Suppressor macrophage treated with lipopolysaccharide for 4 hours (primary cell): ENCODE measurements at regions not wholly inside any gene's neighbourhood (a gene's known extent, or its start where the extent isn't known, plus 50 kb on each side); places are given as distances from the start of the nearest gene placed in this dataset.

Experiments
- DNase-seq: peaks from one replicate; pipeline ENCODE4 v3.0.0-alpha.2; 2020

DNA sequence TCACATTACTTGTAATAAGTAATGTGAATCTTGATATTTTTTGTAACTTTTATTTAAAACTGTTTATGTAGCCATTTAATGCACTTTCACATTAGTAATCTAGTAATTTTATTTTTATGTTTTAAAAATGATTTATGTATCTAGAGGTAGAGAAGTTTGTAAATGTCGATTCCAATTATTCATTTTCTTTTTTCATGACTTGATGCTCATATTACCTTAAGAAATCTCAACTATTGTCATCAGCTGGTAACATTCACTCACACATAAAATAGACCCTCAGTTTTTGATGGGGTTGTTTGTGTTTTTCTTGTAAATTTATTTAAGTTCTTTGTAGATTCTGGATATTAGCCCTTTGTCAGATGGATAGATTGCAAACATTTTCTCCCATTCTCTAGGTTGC lies 351.7 kb upstream of the CDH7 start:
- no peak for DNase-seq

DNA sequence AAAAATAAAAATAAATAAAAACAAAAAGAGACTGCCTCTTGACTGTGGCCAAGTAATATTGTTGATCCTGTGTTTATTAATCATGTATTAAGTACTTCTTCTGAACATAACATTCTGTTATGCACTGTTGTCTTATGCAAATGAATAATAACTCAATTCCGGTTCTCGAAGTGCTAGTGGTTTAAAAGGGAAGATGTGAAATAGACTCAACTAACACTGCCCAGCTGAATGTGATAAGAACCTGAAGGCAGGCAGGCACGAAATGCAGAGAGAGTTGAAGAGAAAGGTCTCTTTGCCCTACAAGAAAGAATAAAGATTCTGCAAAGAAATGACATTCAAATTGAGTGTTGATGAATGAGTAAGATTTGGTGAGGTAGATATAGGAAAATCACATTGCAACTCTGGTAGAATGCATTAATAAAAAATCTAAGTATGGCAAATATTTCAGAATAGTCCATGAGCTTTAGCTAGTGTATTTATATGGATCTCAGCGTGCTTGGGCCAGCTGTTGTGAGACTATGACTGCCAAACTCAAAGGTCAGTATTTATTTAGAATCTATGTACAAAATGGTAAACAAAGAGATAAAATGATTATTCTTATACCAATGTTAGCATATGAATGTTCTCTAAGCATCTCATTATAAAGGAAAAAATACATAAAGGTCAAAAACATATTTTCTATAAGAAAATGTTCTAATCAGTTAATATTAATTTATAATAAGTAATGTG lies 352.3 kb upstream of the CDH7 start:
- no peak for DNase-seq

DNA sequence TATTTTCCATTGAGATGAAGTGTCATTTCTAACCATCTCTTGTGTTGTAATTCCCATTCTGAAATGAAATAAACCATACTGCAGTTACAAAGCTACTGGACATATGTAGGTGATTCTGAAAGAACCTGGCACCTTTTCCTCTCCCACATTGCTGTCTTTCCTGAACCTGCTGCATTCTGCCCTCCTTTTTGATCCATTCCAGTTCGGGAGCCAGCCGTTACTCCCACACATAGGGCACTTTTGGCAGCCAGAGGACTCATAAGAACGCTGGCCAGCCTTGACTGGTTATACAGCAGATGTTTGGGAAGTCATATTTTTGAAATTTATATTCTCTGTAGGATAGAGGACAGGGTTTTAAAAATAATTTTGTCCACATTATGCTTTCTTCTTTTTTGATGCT lies 369.8 kb upstream of the CDH7 start:
- DNase-seq = no peak

DNA sequence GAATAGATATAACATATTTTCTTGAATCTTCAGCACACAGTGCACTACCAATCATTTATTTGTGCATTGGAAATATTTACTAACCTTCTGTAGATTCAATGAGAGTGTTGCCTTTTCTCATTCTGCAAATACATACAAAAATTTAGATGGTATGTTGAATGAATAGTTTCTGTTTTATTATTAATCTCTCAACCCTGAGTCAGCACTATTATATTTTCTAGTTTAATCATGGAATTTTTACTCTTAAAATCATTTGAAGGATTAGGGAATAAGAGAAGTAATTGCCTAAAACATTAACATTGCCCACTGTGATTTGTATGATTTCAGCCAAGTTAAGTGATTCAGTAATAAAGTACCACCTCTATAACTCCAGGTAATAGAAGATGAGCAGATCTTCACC lies 370.2 kb upstream of the CDH7 start:
- DNase-seq = no peak

DNA sequence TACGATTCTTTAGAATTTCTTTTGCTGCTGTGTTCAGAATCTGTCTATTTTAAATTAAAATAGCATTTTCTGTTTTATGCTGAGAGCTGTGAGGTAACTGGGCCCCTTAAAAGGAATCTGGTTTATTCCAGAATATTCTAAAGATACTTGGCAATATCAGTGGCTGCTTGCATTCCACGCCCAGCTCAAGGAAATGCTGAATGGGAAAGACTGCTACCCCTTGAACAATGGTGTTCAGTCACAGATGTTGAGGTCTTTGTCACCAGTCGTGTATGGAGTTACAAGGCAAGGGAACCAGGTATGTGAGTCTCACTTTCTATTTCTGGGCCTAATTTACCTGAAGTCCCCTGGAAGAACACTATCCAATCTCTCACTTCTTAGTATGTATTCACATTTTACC lies 377.9 kb upstream of the CDH7 start:
- DNase-seq = no peak

DNA sequence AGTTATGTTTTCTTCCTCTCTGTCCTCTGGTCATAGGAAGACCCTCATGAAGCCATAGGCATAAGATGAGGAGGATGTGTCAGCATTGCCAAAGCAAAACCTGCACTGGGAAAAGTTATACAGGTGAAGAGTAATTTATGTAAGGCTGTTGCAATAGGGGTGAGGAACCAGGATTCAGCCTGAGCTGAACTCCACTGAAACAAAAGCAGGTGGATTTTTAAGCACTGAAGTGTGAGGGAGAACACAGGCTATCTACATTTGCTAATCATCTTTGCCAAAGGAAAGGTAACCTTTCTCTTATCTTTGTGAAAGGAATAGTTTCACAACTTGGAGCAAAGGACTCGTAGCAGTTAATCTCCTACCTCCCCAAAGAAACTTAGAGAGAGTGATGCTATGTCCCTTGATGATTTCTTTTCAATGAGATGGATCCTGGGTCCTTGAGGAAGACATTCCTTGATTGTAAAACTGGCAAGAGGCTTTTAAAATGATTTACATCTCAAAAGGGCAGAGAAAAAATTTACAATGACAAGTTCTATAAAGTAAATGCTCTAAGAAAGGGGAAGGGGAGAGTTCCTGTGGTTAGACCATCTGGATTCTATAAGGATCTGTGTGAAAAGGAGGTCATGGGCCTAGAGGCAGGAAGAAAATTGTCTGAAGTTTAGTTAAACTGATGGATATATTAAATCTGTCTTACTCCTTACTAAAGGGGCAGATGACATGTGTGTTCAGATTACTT lies 385.4 kb upstream of the CDH7 start:
- no peak for DNase-seq

DNA sequence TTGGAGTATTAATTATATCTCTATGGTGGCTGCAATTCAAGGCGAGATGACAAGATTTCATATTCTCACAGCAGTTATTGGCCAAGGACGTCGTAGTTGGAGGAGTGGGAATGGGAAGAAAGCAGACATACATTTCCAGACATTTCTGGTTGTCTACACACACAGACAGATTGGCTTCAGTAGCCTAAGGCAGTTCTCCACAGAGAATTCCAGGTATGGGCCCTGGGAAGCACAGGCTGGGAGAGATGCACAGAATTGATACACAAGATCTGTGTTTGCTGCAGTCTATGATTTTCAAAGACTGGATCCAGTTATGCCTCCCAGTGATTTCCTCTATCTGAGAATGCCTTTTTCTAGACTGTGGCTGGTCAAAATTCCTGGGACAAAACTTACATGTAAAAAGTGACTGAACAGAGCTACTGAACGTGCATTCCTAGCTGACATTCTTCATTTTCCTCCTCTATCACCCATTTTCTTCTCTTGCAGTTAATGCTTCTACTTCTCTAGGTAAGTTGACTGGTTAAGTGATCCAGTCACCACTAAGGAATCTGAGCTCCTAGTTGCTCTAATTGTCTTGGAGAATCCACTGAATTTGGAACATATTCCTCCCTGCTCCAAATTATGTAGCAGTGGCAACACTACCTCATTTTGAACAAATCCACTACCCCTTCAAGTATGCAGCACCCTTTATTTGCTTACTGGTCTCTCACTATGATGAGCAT lies 386.7 kb upstream of the CDH7 start:
- DNase-seq = no peak

DNA sequence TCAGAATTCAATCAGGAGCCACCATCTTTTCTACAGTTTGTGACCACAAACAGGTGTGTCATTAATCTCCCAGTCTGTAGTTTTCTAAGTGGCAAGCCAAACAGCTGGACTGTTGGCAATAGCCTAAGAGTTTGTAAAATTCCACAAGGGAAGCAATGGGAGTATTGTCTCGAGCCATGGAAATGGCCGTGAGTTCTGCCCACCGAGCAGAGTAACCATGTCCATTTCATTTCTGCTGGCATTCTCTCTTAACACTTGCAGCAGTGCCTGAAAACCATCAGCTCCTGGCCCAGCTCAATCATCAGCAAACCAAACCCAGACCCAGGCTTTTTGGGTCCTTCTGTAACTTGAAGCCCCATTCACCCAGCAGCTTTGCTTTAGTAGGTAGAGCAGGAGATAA lies 387.8 kb upstream of the CDH7 start:
- no peak for DNase-seq

DNA sequence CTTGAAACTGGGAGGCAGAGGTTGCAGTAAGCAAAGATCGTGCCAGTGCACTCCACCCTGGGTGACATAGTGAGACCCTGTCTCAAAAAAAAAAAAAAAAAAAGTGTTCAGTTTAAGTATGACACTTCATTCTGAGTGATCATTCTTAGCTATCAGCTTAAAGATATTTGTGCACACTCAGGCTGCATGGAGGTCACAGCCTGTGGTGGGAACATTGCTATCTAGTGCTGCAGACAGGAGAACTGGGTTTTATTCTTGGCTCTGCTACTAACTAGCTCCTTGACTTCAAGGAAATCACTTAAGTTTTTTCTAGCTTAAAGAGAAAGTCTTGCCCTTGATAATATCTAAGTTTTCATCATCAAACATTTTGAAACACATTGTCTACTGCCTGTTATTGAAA lies 391.3 kb upstream of the CDH7 start:
- DNase-seq = no peak

DNA sequence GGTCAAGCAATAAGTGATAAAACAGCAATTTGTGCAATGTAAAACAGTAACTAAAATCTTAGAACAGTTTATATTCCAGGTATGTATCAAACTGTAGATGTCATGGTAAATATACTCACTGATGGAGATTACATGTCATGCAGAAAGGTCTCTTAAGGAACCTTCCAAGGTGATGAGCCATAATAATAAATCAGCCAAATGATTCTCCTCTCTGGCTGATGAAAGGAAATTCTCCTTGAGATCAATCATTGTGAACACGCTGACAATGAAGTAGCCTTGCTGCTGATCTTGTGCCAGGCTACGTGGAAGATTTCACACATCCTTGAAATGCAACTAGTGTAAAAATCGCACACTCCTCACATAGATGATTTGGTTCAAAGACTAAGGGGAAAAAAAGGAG lies 392.5 kb upstream of the CDH7 start:
- DNase-seq = no peak

DNA sequence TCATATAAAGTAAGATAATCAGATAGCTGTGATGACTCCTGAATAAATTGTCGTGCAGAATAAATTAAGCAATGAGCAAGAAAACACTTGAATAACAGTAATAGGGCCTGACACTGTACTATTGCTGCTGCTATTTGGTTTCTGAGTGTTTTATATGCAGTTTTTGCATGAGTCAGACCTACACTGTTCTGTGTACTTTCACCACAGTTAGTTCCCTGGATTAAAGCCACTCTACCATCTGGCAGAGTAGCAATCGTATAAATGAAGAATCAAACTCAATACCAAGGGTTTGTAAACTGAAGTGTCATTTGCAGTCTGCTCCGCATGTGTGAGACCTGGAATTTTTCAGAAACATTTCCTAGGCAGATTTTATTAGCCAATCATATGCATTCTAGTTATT lies 398.6 kb upstream of the CDH7 start:
- no peak for DNase-seq

DNA sequence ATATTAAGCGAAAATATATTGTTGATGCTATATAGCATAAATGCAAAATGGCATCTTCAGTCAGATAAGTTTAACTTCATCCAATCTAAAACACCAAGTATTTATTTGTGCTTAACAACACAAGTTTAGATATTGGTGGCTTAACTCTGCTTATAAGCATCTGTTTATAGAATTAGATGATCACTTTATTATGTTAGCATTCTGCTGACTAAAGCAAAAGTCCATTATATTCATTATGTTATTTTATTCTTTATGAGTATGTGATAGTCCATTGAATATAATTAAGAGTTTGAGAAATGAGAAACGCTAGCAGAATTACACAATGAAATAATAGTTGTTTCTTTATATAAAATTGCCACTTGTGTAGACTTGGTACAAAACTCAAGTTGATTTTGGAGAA lies 401.2 kb upstream of the CDH7 start:
- no peak for DNase-seq

DNA sequence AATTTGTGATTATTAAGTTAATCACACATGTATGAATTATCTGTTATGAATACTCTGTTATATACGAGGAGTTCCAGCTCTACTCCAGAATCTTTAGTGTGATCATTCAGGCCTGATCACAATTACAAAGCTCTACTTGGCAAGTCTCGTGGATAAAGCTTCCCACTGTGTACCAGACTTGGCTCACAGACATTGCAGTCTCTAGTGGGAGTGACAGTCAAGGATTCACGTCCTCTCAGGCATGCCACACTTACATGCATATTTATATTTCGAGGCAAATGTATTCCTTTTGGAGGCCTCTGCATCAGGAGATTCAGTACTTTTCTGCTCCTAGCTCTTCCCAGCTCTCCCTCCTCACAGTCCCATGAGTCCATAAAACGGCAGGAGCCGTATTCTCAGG lies 403.4 kb upstream of the CDH7 start:
- no peak for DNase-seq

DNA sequence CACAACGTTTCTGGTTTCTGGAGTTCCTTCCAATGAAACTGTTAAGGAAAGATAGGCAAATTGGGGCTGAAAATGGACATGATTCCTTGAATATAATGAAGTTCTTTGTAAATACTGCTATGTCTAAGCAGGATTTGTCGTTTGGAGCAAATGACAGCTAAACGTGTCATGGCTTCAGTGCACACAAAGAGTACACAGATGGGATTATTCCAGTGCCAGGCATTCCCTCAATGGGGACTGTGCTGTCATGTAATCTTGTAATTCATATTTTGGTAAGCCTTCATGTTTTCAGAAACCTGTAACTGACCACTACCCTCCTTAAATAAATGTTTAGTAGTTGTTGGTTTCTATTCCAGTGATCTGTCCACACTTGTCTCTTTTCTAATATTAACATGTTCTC lies 404.7 kb upstream of the CDH7 start:
- DNase-seq = no peak

DNA sequence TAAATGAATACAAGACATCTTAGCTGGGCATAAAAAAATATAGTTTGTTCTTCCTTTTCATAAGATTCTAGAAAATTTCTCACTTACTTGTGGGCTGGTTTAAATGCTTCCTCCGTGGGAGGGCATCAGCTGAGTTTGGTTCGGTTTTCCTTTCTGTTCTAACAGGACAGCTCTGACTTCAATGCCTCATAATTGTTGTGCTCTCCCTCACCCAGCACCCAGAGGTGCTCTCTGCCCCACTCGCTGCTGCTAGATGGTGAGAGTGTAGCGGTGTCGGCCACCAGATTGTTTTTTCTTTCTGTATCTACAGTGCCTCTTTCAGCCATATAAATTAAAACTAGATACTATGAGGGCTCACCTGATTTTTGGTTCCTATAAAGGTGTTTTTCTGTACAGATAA lies 407.2 kb upstream of the CDH7 start:
- DNase-seq = no peak

DNA sequence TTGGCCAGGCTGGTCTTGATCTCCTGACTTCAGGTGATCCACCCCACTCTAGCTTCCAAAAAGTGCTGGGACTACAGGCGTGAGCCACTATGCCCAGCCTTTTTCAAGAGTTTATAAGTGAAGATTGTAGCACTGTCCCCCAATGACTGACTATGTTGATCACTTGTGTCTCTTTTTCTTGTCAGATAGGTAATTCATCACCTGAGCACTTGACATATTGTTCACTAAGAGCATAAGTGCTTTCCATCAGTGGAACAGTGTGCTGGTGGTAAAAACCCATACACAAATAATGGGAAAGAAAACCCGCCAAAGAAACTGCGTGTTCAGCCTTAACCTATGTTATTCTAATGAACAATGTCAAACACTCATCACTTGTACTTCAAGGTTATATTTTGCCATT lies 414.4 kb upstream of the CDH7 start:
- DNase-seq = no peak

DNA sequence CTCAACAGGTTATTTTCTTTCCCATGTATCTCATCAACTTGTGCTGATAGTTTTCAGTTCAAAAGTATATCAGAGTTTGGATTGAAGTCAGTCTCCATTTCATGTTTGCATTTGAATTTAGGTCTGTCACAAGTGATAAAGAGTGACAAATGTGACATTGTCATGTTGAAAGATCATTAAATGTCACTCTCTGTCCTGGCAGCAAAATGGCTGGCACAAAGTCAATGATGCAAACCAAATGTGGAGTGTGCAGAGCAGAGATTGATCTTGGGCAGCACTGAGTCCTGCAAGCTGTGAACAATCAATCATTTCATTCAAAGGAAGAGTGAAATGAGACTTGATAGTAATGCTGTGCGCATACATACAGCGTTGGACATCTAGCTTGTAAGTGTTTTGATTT lies 421.8 kb upstream of the CDH7 start:
- no peak for DNase-seq

DNA sequence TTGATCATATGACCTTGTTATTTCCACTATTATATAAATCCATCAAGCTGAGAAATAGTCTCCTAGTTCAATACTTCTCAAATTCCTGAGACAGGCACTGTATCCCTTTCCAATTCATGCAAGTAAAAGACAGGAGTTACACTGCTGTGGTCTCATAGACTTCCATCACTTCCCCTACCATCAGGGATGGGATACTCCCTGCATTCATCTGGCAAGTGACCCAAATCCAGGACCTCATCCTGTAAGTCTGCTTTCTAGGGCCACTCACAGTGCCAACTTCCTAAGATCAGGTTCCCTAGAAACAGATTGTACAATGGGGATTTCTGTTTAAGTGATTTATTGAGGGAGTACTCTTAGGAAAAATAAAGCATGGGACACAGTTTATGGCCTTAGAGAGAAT lies 424.0 kb upstream of the CDH7 start:
- DNase-seq = no peak

DNA sequence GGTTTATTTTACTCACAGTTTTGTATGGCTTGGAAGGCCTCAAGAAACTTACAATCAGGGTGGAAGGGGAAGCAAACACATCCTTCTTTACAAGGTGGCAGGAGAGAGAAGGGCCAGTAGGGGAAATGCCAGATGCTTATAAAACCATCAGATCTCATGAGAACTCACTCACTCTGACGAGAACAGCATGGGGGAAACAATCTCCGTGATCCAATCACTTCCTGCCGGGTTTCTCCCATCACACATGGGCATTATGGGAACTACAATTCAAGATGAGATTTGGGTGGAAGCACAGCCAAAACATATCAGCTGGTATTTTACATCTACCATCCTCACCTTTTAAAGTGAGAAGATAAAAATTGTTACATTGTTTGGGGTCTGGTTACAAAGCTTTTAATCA lies 427.9 kb upstream of the CDH7 start:
- DNase-seq = no peak

DNA sequence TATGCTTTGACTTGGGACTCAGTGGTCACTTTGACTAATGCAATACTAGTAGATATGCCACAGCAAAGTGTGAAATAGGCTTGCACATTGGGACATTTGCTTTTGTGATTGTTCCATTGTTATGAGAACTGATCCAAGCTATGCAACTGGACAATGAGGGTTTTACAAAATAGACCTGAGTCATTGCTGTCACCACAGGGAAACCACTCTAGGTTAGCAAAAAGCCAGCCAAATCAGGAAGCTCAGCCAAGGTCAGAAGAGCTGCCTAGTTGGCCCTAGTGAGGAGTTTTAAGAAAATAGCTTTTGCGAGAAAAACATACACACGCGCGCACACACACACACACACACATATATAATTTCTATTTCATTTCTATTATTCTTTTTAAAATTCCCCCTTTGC lies 452.4 kb upstream of the CDH7 start:
- DNase-seq = no peak

DNA sequence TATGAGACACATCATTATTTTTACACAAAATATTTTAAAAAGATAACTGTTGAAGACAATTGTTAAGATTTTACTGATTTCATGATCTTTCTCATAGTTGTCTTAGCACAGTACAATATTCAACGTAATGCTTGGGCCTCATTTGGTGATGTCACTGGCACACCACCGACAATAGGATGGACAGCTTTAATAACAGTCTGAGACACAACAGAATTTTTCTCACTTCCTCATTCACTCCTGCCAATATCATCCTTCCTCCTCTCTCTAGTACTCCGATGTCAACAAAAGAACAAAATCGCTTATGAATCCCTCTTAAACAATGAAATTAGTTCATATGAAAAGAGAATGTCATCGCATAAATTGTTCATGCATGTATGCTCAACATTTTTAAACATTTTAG lies 461.9 kb upstream of the CDH7 start:
- no peak for DNase-seq

DNA sequence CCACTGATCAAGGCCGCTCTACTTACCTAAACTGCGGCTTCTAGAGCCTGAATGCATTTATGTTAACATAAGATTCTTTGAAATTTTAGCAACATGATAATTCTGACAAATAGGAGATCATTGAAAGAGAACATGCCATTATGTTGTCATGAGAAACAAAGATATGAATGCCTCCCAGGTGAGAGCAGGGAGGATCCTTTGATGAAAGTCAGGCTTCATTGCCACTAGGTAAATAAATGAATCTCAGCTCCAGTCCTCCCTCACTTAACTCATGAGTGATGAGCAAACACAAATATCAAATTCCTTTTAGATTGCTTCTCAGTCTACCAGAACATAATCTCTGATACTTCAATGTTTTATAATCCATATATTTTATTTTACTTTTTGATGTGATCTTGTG lies 463.2 kb upstream of the CDH7 start:
- DNase-seq = no peak

DNA sequence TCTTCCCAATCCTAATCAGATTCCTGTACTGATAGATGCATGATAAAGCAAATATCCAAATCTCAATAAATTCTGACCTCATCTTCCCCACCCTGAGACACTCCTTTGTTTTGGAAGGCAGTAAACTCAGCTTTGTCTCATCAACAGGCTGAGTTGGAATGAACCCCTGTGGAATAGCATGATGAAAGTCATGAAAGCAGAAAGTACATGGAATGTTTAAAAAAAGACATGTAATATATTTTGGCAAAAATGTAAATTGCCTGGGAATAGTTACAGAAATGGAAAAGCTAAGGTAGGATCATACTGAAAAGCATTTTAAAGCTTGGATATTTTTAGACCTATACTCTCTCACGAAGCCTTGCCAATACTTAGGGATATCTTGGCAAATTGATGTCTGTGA lies 468.7 kb upstream of the CDH7 start:
- DNase-seq = no peak

DNA sequence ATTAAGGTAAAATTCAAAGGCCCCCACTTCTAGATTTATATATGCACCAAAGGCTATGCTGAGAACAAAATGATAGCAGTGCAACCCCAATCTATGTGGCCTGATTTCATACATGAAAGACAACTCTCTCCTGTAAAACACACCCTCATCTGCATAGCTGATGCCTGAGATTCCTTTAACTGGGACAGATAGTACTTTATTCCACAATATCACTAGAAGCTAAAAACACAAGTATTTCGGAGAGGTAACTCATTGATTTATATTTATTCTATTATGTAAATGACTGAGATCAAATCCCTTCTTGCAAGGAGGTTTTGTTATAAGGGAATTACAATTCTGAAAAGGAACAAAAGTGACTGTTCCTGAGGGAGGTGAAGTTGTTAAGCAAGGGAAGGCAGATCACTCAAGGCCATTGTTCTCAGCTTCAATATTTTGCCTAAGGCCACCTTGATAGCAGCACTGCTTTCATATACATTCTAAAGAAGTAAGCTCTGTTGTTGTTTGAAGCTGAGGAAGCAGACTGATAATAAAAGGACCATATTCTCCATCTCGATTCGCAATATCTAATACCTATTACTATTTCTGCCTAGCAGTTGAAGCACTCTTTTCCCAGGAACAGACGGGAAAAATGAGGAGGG lies 471.0 kb upstream of the CDH7 start:
- DNase-seq = no peak
